Neural cell (in vitro differentiated cells): ENCODE measurements at regions not wholly inside any gene's neighbourhood (a gene's known extent, or its start where the extent isn't known, plus 50 kb on each side); places are given as distances from the start of the nearest gene placed in this dataset.

Source experiments
- H2AFZ ChIP-seq: fragments of 200-600, 300-800 bp; sonication (generic), shearing (Covaris generic); 2 replicates; pipeline ENCODE4 v1.6.0; 2014; ENCODE audit warnings: low read depth, mild to moderate bottlenecking, antibody characterized with exemption, low read length, moderate library complexity
- H3F3A ChIP-seq: fragments of 200-600 bp; shearing (Covaris generic); 2 replicates; pipeline ENCODE4 v1.6.1; 2016; ENCODE audit warnings: mild to moderate bottlenecking, moderate library complexity, mixed read lengths, antibody characterized with exemption, low read length; ENCODE audit not compliant: insufficient read depth, poor library complexity, severe bottlenecking
- H3K27ac ChIP-seq: fragments of 200-600, 300-800 bp; sonication (generic), shearing (Covaris generic); 2 replicates; pipeline ENCODE4 v1.5.1; 2014; ENCODE audit warnings: mild to moderate bottlenecking, low read length, moderate library complexity
- H3K27me3 ChIP-seq: fragments of 300-800, 200-600 bp; sonication (generic), shearing (Covaris generic); 2 replicates; pipeline ENCODE4 v1.6.0; 2014; ENCODE audit warnings: mild to moderate bottlenecking, low read depth, low read length, moderate library complexity; ENCODE audit not compliant: insufficient read depth
- H3K36me3 ChIP-seq: fragments of 300-800, 200-600 bp; sonication (generic), shearing (Covaris generic); 2 replicates; pipeline ENCODE4 v1.5.1; 2014; ENCODE audit warnings: mild to moderate bottlenecking, antibody characterized with exemption, low read length, moderate library complexity; ENCODE audit not compliant: insufficient read depth
- H3K4me2 ChIP-seq: fragments of 300-800, 200-600 bp; sonication (generic), shearing (Covaris generic); 2 replicates; pipeline ENCODE4 v1.6.0; 2014; ENCODE audit warnings: mild to moderate bottlenecking, low read length
- H3K4me3 ChIP-seq: fragments of 300-800, 200-600 bp; sonication (generic), shearing (Covaris generic); 2 replicates; pipeline ENCODE4 v1.5.1; 2014; ENCODE audit warnings: mild to moderate bottlenecking, low read length, moderate library complexity
- H3K79me2 ChIP-seq: fragments of 200-600 bp; shearing (Covaris generic); replicated peaks from 2 replicates; pipeline ENCODE4 v1.6.0; 2014; ENCODE audit warnings: mild to moderate bottlenecking, low read length, moderate library complexity; ENCODE audit not compliant: insufficient read depth
- H3K9ac ChIP-seq: fragments of 300-800, 200-600 bp; sonication (generic), shearing (Covaris generic); 2 replicates; pipeline ENCODE4 v1.6.1; 2016; ENCODE audit warnings: mild to moderate bottlenecking, low read length, mixed read lengths
- H3K9me2 ChIP-seq: fragments of 200-600 bp; shearing (Covaris generic); 2 replicates; pipeline ENCODE4 v1.6.1; 2016; ENCODE audit warnings: mild to moderate bottlenecking, low read length, mixed read lengths; ENCODE audit not compliant: insufficient read depth
- H3K9me3 ChIP-seq: fragments of 200-600, 300-800 bp; sonication (generic), shearing (Covaris generic); 2 replicates; pipeline ENCODE4 v1.6.1; 2016; ENCODE audit warnings: mild to moderate bottlenecking, mixed run types, low read length, moderate library complexity, mixed read lengths
- H4K20me1 ChIP-seq: fragments of 200-600 bp; shearing (Covaris generic); 2 replicates; pipeline ENCODE4 v1.6.1; 2016; ENCODE audit warnings: mild to moderate bottlenecking, mixed run types; ENCODE audit not compliant: insufficient read depth
- EP300 ChIP-seq: fragments of 450-650 bp; conservative IDR thresholded peaks from 2 replicates; pipeline ENCODE4 v1.6.1; 2014; ENCODE audit warnings: antibody characterized with exemption, mild to moderate bottlenecking, moderate library complexity; ENCODE audit not compliant: poor library complexity, severe bottlenecking
- MXI1 ChIP-seq: fragments of 450-650 bp; conservative IDR thresholded peaks from 2 replicates; pipeline ENCODE4 v1.6.1; 2014; ENCODE audit warnings: antibody characterized with exemption, mild to moderate bottlenecking; ENCODE audit not compliant: poor library complexity, severe bottlenecking
- POLR2AphosphoS5 ChIP-seq: IDR thresholded peaks from 2 replicates; pipeline ENCODE4 v1.6.1; 2012
- RAD21 ChIP-seq: fragments of 450-650 bp; conservative IDR thresholded peaks from 2 replicates; pipeline ENCODE4 v1.6.1; 2014; ENCODE audit warnings: antibody characterized with exemption, mild to moderate bottlenecking, moderate library complexity
- SMC3 ChIP-seq: fragments of 450-650 bp; conservative IDR thresholded peaks from 2 replicates; pipeline ENCODE4 v1.6.1; 2014; ENCODE audit warnings: antibody characterized with exemption, mild to moderate bottlenecking, moderate library complexity; ENCODE audit not compliant: poor library complexity
- TF ChIP-seq, protein P1 (sequence below): IDR thresholded peaks from 2 replicates; pipeline ENCODE4 v1.6.1; 2012; ENCODE audit warnings: borderline replicate concordance

DNA sequence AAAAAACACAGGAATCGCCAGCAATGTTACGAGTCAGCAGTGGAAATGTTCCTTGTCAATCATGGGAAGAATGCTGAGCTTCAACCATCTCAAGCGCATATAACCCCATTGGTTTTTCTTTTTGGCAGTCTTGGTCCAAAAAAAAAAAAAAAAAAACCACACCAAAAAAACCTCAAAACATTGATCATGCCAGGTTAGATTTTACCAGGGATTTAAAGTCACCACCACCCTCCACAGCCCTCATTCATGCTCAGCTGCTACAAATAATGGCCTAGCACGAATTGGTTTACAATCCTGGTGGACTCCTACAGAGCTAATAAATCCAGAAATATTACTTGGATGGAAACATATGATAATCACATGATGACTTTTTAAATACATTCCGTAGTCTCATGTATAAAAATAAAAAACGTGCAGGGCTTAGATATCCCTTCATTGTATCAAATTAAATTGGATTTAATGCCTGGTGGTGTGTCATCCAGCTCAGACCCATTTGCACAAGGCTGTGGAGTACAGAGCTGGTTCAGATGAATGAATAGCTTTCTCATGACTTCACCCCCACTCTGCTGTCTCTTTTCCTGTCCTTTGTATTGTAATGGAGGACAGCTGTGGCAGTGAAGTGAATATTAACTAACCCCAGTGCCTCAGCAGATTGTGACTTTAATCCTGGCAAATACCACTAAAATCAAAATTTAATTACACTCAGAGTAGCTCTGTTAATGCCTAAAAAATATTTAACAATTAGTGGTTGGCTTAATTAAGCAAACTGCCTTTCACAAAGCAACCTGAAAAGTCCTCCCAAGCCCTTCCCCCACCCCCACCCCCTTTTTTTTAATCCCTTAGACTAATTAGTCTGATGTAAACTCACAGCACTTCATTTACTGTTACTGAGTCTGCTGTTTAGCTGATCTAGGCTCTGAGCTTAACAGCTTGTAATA, 626.5 kb upstream of the ZNF608 start:
- H2AFZ ChIP-seq = no peak overlapping the region
- H3K36me3 ChIP-seq = no peaks in the 10 kb centered on the region
- no peaks in the 10 kb centered on the region for H3K9me2 ChIP-seq
- H3K4me2 ChIP-seq = no peak overlapping the region
- TF ChIP-seq, protein P1, sequence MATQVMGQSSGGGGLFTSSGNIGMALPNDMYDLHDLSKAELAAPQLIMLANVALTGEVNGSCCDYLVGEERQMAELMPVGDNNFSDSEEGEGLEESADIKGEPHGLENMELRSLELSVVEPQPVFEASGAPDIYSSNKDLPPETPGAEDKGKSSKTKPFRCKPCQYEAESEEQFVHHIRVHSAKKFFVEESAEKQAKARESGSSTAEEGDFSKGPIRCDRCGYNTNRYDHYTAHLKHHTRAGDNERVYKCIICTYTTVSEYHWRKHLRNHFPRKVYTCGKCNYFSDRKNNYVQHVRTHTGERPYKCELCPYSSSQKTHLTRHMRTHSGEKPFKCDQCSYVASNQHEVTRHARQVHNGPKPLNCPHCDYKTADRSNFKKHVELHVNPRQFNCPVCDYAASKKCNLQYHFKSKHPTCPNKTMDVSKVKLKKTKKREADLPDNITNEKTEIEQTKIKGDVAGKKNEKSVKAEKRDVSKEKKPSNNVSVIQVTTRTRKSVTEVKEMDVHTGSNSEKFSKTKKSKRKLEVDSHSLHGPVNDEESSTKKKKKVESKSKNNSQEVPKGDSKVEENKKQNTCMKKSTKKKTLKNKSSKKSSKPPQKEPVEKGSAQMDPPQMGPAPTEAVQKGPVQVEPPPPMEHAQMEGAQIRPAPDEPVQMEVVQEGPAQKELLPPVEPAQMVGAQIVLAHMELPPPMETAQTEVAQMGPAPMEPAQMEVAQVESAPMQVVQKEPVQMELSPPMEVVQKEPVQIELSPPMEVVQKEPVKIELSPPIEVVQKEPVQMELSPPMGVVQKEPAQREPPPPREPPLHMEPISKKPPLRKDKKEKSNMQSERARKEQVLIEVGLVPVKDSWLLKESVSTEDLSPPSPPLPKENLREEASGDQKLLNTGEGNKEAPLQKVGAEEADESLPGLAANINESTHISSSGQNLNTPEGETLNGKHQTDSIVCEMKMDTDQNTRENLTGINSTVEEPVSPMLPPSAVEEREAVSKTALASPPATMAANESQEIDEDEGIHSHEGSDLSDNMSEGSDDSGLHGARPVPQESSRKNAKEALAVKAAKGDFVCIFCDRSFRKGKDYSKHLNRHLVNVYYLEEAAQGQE = no peak
- TF ChIP-seq SMC3 = no peak
- H3K79me2 ChIP-seq = no peaks in the 10 kb centered on the region
- no peaks in the 10 kb centered on the region for H3F3A ChIP-seq
- H4K20me1 ChIP-seq = no peaks in the 10 kb centered on the region
- no peak overlapping the region for H3K27ac ChIP-seq
- no peaks in the 10 kb centered on the region for H3K27me3 ChIP-seq
- no peaks in the 10 kb centered on the region for H3K9me3 ChIP-seq
- H3K4me3 ChIP-seq = no peak overlapping the region
- H3K9ac ChIP-seq = no peak overlapping the region

DNA sequence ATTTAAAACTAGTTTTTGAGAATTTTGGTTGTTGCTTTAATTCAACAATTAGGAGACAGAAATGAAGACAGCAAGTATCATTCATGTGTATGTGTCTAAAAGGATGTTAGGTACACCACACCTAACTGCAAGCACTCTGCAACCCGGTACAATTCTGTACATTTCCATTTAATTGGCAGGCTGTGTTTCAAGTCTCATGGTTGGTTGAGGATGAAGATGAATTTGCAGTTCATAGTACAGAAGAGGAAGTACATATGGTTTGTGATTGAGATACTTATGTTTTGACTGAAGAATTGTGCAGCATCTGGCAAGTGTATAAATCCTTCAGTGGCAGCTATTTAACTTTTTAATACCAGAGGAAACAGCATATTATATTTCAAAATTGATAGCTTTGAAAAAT, 628.7 kb upstream of the ZNF608 start:
- no peak overlapping the region for H3K4me3 ChIP-seq
- no peaks in the 10 kb centered on the region for H3K79me2 ChIP-seq
- TF ChIP-seq EP300 = no peak
- no peak for TF ChIP-seq POLR2AphosphoS5
- no peak for TF ChIP-seq SMC3
- TF ChIP-seq MXI1 = no peak
- no peak for TF ChIP-seq RAD21
- TF ChIP-seq, protein P1 = no peak
- no peaks in the 10 kb centered on the region for H3F3A ChIP-seq
- H2AFZ ChIP-seq = no peak overlapping the region
- no peaks in the 10 kb centered on the region for H3K36me3 ChIP-seq
- H3K9ac ChIP-seq = no peak overlapping the region
- H3K27ac ChIP-seq = no peak overlapping the region
- no peaks in the 10 kb centered on the region for H3K9me2 ChIP-seq
- H4K20me1 ChIP-seq = no peaks in the 10 kb centered on the region
- H3K9me3 ChIP-seq = no peaks in the 10 kb centered on the region
- H3K4me2 ChIP-seq = peak overlapping the region; percentile 14
- no peaks in the 10 kb centered on the region for H3K27me3 ChIP-seq
